ENCODE measurements at regions not wholly inside any gene's neighbourhood (a gene's known extent, or its start where the extent isn't known, plus 50 kb on each side); places are given as distances from the start of the nearest gene placed in this dataset.

GRCh38 chr3:87625876-87626275 is 349.5 kb upstream of the POU1F1 start:
- intact Hi-C loops (cut with DNase I; ENCODE audit: low total_unique reads): no loop called here
- DNase-seq (ENCODE audit: low spot score in 2 of 2): no peak
- WGBS, 2 donors: 81 to 82% methylated on average over 2 of the region's 2 CpGs

GRCh38 chr3:87624860-87625259 is 348.5 kb upstream of the POU1F1 start:
- no peak for TF ChIP-seq CTCF (IDR thresholded peaks at IDR 0.05)
- TF ChIP-seq POLR2A (IDR thresholded peaks at IDR 0.05): no peak
- intact Hi-C loops (cut with DNase I; ENCODE audit: low total_unique reads): no loop called here
- H3K4me3 ChIP-seq (ENCODE audit: low read depth, poor library complexity, severe bottlenecking): no peak overlapping the region
- WGBS, 2 donors: 72% methylated on average over 2 of the region's 2 CpGs
- DNase-seq (ENCODE audit: low spot score in 2 of 2): no peak

More at GRCh38 chr3:87625876-87626275, 349.5 kb upstream of the POU1F1 start:
- no peak for TF ChIP-seq CTCF (IDR thresholded peaks at IDR 0.05)
- no peak for TF ChIP-seq POLR2A (IDR thresholded peaks at IDR 0.05)
- H3K4me3 ChIP-seq (ENCODE audit: low read depth, poor library complexity, severe bottlenecking): no peak overlapping the region

- no peak overlapping the region for H3K4me3 ChIP-seq (ENCODE audit: low read depth, poor library complexity, severe bottlenecking)
- 68 to 78% methylated on average over 1 of the region's 1 CpG for WGBS, 2 donors
- TF ChIP-seq POLR2A (IDR thresholded peaks at IDR 0.05) (no peak), CTCF (IDR thresholded peaks at IDR 0.05) (no peak)
- DNase-seq (ENCODE audit: low spot score in 2 of 2): no peak
- intact Hi-C loops (cut with DNase I; ENCODE audit: low total_unique reads): no loop called here
Measured at GRCh38 chr3:87621667-87622066, 345.3 kb upstream of the POU1F1 start.

GRCh38 chr3:87615506-87615905 is 339.1 kb upstream of the POU1F1 start:
- H3K4me3 ChIP-seq (ENCODE audit: low read depth, poor library complexity, severe bottlenecking): no peak overlapping the region
- no peak for DNase-seq (ENCODE audit: low spot score in 2 of 2)
- TF ChIP-seq CTCF (IDR thresholded peaks at IDR 0.05) (no peak), POLR2A (IDR thresholded peaks at IDR 0.05) (no peak)
- intact Hi-C loops (cut with DNase I; ENCODE audit: low total_unique reads): no loop called here
- WGBS, 2 donors: 70% methylated on average over 4 of the region's 4 CpGs

GRCh38 chr3:87614998-87615397 is 338.6 kb upstream of the POU1F1 start:
- H3K4me3 ChIP-seq (ENCODE audit: low read depth, poor library complexity, severe bottlenecking): no peak overlapping the region
- DNase-seq (ENCODE audit: low spot score in 2 of 2): no peak
- no peak for TF ChIP-seq POLR2A (IDR thresholded peaks at IDR 0.05)
- TF ChIP-seq CTCF (IDR thresholded peaks at IDR 0.05): no peak
- intact Hi-C loops (cut with DNase I; ENCODE audit: low total_unique reads): no loop called here
- WGBS, 2 donors: 94 to 98% methylated on average over 4 of the region's 4 CpGs

GRCh38 chr3:87607234-87607633 is 330.9 kb upstream of the POU1F1 start:
- 87 to 88% methylated on average over 5 of the region's 5 CpGs for WGBS, 2 donors
- no peak overlapping the region for H3K4me3 ChIP-seq (ENCODE audit: low read depth, poor library complexity, severe bottlenecking)
- no peak for TF ChIP-seq CTCF (IDR thresholded peaks at IDR 0.05)
- no peak for TF ChIP-seq POLR2A (IDR thresholded peaks at IDR 0.05)
- intact Hi-C loops (cut with DNase I; ENCODE audit: low total_unique reads): no loop called here
- no peak for DNase-seq (ENCODE audit: low spot score in 2 of 2)

All from lower leg skin (tissue), 4 donors.